ENCODE measurements at regions not wholly inside any gene's neighbourhood (a gene's known extent, or its start where the extent isn't known, plus 50 kb on each side); places are given as distances from the start of the nearest gene placed in this dataset.

- ATAC-seq (no peak), DNase-seq (no peak)
- intact Hi-C loops (cut with DNase I, micrococcal nuclease), result no loop called here
- peaks cover 10% of the 10 kb centered on the region for H3K9me3 ChIP-seq
- H3K4me1 ChIP-seq (ENCODE audit: low read depth), result no peaks in the 10 kb centered on the region
- H3K36me3 ChIP-seq (ENCODE audit: low read depth), result no peaks in the 10 kb centered on the region
- no peak for TF ChIP-seq CTCF (IDR thresholded peaks at IDR 0.05)
- no peak overlapping the region for H3K4me3 ChIP-seq
Measured at GRCh38 chr2:2638547-2639220, 307.6 kb upstream of the MYT1L start.

GRCh38 chr2:2636813-2637212, 305.7 kb upstream of the MYT1L start:
- no peak for TF ChIP-seq CTCF (IDR thresholded peaks at IDR 0.05)
- ATAC-seq, result no peak

GRCh38 chr2:2635025-2635528, 304.0 kb upstream of the MYT1L start:
- TF ChIP-seq CTCF (IDR thresholded peaks at IDR 0.05), result no peak
- Histone ChIP-seq H3K9me3 (peaks cover 15% of the 10 kb centered on the region), H3K4me3 (no peak overlapping the region), H3K36me3 (ENCODE audit: low read depth) (no peaks in the 10 kb centered on the region), H3K4me1 (ENCODE audit: low read depth) (no peaks in the 10 kb centered on the region)
- intact Hi-C loops (cut with DNase I, micrococcal nuclease), result no loop called here
- ATAC-seq, result no peak
- DNase-seq, result no peak

More at GRCh38 chr2:2636813-2637212, 305.7 kb upstream of the MYT1L start:
- peaks cover 10% of the 10 kb centered on the region for H3K9me3 ChIP-seq
- H3K36me3 ChIP-seq (ENCODE audit: low read depth), result no peaks in the 10 kb centered on the region
- intact Hi-C loops (cut with DNase I, micrococcal nuclease), result no loop called here
- DNase-seq, result no peak
- H3K4me3 ChIP-seq, result no peak overlapping the region
- H3K4me1 ChIP-seq (ENCODE audit: low read depth), result no peaks in the 10 kb centered on the region

GRCh38 chr2:2633017-2633416, 301.9 kb upstream of the MYT1L start:
- intact Hi-C loops (cut with DNase I, micrococcal nuclease), result no loop called here
- ATAC-seq (no peak), DNase-seq (no peak)
- peaks cover 15% of the 10 kb centered on the region for H3K9me3 ChIP-seq
- no peak for TF ChIP-seq CTCF (IDR thresholded peaks at IDR 0.05)
- no peak overlapping the region for H3K4me3 ChIP-seq
- no peaks in the 10 kb centered on the region for H3K4me1 ChIP-seq (ENCODE audit: low read depth)
- no peaks in the 10 kb centered on the region for H3K36me3 ChIP-seq (ENCODE audit: low read depth)

GRCh38 chr2:2623939-2624338, 292.9 kb upstream of the MYT1L start:
- no peak for DNase-seq
- intact Hi-C loops (cut with DNase I, micrococcal nuclease), result no loop called here

More at GRCh38 chr2:2623939-2624338, 292.9 kb upstream of the MYT1L start:
- no peak for ATAC-seq
- H3K4me3 ChIP-seq, result no peak overlapping the region
- H3K9me3 ChIP-seq, result peaks cover 3% of the 10 kb centered on the region
- no peak for TF ChIP-seq CTCF (IDR thresholded peaks at IDR 0.05)
- no peaks in the 10 kb centered on the region for H3K36me3 ChIP-seq (ENCODE audit: low read depth)
- H3K4me1 ChIP-seq (ENCODE audit: low read depth), result no peaks in the 10 kb centered on the region

All from mucosa of descending colon (tissue), 3 donors.